ENCODE measurements at regions not wholly inside any gene's neighbourhood (a gene's known extent, or its start where the extent isn't known, plus 50 kb on each side); places are given as distances from the start of the nearest gene placed in this dataset.

DNA sequence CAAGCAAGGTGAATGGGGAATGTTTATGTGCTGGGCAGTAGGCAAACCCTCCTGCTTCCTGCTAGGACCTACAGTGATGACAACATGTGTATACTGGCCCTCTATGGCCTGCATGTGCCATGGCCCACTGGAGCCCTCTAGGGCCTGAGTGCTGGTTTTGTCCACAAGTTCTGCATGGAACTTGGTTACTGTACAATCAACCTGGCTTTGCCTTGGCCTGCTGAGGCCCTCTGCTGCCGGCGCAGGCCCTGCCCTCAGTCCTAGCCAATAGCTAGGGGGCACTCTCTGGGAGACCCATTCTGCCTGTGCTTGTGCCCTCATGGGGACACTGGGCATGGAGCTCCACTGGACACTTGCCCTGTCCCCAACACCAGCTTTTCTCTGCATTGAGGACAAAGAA lies 138.6 kb upstream of the NGF start:
- TF ChIP-seq POLR2A (IDR thresholded peaks at IDR 0.05; ENCODE audit: low read length) (no peak), GATA1 (IDR thresholded peaks at IDR 0.05; ENCODE audit: low read depth, low read length) (no peak)

Data from erythroblast (primary cell).